ENCODE measurements at regions not wholly inside any gene's neighbourhood (a gene's known extent, or its start where the extent isn't known, plus 50 kb on each side); places are given as distances from the start of the nearest gene placed in this dataset.

DNA sequence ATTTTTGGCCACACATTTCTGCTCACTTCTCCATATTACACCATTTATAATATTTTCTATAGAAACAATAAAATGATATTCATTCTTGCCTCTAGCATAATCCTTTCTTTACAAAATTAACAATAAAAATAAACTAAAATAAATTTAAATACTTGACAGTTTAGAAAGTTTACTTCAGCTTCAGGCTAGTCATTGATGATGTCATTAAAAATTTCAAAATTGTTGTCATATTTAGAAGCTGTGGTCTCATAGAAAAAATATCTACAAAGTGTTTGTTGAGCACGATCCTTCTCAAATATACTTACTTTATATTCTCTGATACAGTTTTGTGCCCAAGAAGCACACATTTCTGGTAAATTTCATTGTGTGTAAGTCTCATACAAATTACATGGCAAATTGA lies 717.4 kb upstream of the CITED2 start:
- no peaks in the 10 kb centered on the region for H3K36me3 ChIP-seq (ENCODE audit: insufficient read depth, low read length)
- H3K36me3 Mint-ChIP-seq (ENCODE audit: low read depth, unreplicated experiment), result no peaks in the 10 kb centered on the region
- FAIRE-seq (no peak), DNase-seq (ENCODE audit: low read depth) (no peak)
- H3K4me1 Mint-ChIP-seq (ENCODE audit: low read depth, unreplicated experiment), result no peaks in the 10 kb centered on the region
- H3K9me3 ChIP-seq (ENCODE audit: insufficient read depth, low read depth, low read length), result no peaks in the 10 kb centered on the region
- H3K9me3 Mint-ChIP-seq (ENCODE audit: unreplicated experiment), result no peaks in the 10 kb centered on the region
- no peak for TF ChIP-seq EZH2 (IDR thresholded peaks at IDR 0.05; ENCODE audit: insufficient read depth, low read length)
- TF ChIP-seq, protein P1, sequence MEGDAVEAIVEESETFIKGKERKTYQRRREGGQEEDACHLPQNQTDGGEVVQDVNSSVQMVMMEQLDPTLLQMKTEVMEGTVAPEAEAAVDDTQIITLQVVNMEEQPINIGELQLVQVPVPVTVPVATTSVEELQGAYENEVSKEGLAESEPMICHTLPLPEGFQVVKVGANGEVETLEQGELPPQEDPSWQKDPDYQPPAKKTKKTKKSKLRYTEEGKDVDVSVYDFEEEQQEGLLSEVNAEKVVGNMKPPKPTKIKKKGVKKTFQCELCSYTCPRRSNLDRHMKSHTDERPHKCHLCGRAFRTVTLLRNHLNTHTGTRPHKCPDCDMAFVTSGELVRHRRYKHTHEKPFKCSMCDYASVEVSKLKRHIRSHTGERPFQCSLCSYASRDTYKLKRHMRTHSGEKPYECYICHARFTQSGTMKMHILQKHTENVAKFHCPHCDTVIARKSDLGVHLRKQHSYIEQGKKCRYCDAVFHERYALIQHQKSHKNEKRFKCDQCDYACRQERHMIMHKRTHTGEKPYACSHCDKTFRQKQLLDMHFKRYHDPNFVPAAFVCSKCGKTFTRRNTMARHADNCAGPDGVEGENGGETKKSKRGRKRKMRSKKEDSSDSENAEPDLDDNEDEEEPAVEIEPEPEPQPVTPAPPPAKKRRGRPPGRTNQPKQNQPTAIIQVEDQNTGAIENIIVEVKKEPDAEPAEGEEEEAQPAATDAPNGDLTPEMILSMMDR (IDR thresholded peaks at IDR 0.05; ENCODE audit: insufficient read depth, low read depth, low read length), result no peak
- no peak overlapping the region for H3K27ac ChIP-seq (ENCODE audit: low read depth, low read length)
- H3K9ac ChIP-seq (ENCODE audit: low read length), result no peak overlapping the region
- H4K20me1 ChIP-seq (ENCODE audit: insufficient read depth, low read length), result no peaks in the 10 kb centered on the region
- H3K4me3 ChIP-seq (ENCODE audit: insufficient read depth, low read depth, low read length), result no peak overlapping the region
- no peak overlapping the region for H3K4me2 ChIP-seq (ENCODE audit: low read length)
- H3K27me3 Mint-ChIP-seq (ENCODE audit: low read depth, unreplicated experiment), result no peaks in the 10 kb centered on the region
- H3K79me2 ChIP-seq (ENCODE audit: insufficient read depth, low read length), result no peaks in the 10 kb centered on the region
- no peaks in the 10 kb centered on the region for H3K27me3 ChIP-seq (ENCODE audit: insufficient read depth, low read length)
- no peak overlapping the region for H3K27ac Mint-ChIP-seq (ENCODE audit: unreplicated experiment)
- H2AFZ ChIP-seq (ENCODE audit: low read depth, low read length), result no peak overlapping the region
- no peak overlapping the region for H3K4me3 Mint-ChIP-seq (ENCODE audit: unreplicated experiment)
- no peaks in the 10 kb centered on the region for H3K4me1 ChIP-seq (ENCODE audit: insufficient read depth, low read length)

DNA sequence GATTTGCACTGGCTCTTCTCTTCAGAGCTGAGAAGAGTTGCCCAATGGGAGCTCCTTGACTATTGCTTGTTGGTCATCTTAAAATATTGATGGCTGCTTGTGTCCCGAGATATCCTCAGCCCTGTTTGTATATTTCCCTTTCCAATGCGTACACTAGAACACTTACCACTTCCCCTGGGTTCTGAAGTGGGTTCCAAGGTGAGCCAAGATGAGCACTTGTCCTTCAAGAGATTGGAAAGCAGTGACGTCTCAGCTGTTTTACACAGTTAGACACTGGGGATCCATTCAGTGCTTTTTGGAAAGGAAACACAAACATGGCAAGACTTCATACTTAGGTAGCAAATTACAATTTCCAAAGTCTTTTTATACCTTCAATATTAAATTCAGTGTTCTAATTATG lies 716.4 kb upstream of the CITED2 start:
- peaks cover 4% of the 10 kb centered on the region for H3K4me1 Mint-ChIP-seq (ENCODE audit: low read depth, unreplicated experiment)
- no peak overlapping the region for H2AFZ ChIP-seq (ENCODE audit: low read depth, low read length)
- no peaks in the 10 kb centered on the region for H3K9me3 ChIP-seq (ENCODE audit: insufficient read depth, low read depth, low read length)
- no peaks in the 10 kb centered on the region for H3K79me2 ChIP-seq (ENCODE audit: insufficient read depth, low read length)
- no peaks in the 10 kb centered on the region for H3K36me3 Mint-ChIP-seq (ENCODE audit: low read depth, unreplicated experiment)
- no peaks in the 10 kb centered on the region for H3K27me3 ChIP-seq (ENCODE audit: insufficient read depth, low read length)
- H3K9me3 Mint-ChIP-seq (ENCODE audit: unreplicated experiment), result no peaks in the 10 kb centered on the region
- no peak overlapping the region for H3K4me3 Mint-ChIP-seq (ENCODE audit: unreplicated experiment)
- no peak overlapping the region for H3K4me2 ChIP-seq (ENCODE audit: low read length)
- no peak overlapping the region for H3K27ac ChIP-seq (ENCODE audit: low read depth, low read length)
- no peak overlapping the region for H3K4me3 ChIP-seq (ENCODE audit: insufficient read depth, low read depth, low read length)
- DNase-seq (ENCODE audit: low read depth) (no peak), FAIRE-seq (no peak)
- no peaks in the 10 kb centered on the region for H4K20me1 ChIP-seq (ENCODE audit: insufficient read depth, low read length)
- no peak overlapping the region for H3K27ac Mint-ChIP-seq (ENCODE audit: unreplicated experiment)
- H3K9ac ChIP-seq (ENCODE audit: low read length), result no peak overlapping the region
- no peaks in the 10 kb centered on the region for H3K36me3 ChIP-seq (ENCODE audit: insufficient read depth, low read length)
- no peak for TF ChIP-seq EZH2 (IDR thresholded peaks at IDR 0.05; ENCODE audit: insufficient read depth, low read length)
- TF ChIP-seq, protein P1 (IDR thresholded peaks at IDR 0.05; ENCODE audit: insufficient read depth, low read depth, low read length), result no peak
- no peaks in the 10 kb centered on the region for H3K4me1 ChIP-seq (ENCODE audit: insufficient read depth, low read length)
- H3K27me3 Mint-ChIP-seq (ENCODE audit: low read depth, unreplicated experiment), result no peaks in the 10 kb centered on the region

DNA sequence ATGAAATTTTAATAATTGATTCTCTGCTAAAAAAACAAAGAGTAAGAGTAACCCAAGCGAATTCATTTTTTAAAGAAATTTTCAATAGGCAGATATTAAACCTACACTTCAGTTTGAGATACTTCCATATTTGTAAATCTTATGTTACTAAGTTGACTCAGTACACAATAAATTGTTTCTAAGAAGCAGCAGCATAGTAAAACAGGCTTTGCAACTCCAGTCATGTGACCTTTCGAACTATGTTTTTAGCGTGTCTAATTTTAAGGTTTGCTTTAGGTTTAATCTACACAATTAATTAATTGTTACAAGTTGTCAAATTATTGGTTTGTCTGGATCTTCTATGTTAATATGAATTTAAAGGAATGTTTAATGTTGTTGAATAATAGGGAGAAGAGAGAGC lies 708.9 kb upstream of the CITED2 start:
- H3K9me3 ChIP-seq (ENCODE audit: insufficient read depth, low read depth, low read length), result no peaks in the 10 kb centered on the region
- no peaks in the 10 kb centered on the region for H4K20me1 ChIP-seq (ENCODE audit: insufficient read depth, low read length)
- H3K4me3 ChIP-seq (ENCODE audit: insufficient read depth, low read depth, low read length), result no peak overlapping the region
- H3K27ac ChIP-seq (ENCODE audit: low read depth, low read length), result no peak overlapping the region
- no peaks in the 10 kb centered on the region for H3K79me2 ChIP-seq (ENCODE audit: insufficient read depth, low read length)
- no peak overlapping the region for H3K9ac ChIP-seq (ENCODE audit: low read length)
- DNase-seq (ENCODE audit: low read depth) (no peak), FAIRE-seq (no peak)
- H3K36me3 ChIP-seq (ENCODE audit: insufficient read depth, low read length), result no peaks in the 10 kb centered on the region
- peaks cover 5% of the 10 kb centered on the region for H3K4me1 ChIP-seq (ENCODE audit: insufficient read depth, low read length)
- no peak overlapping the region for H2AFZ ChIP-seq (ENCODE audit: low read depth, low read length)
- peaks cover 27% of the 10 kb centered on the region for H3K4me1 Mint-ChIP-seq (ENCODE audit: low read depth, unreplicated experiment)
- H3K27me3 ChIP-seq (ENCODE audit: insufficient read depth, low read length), result no peaks in the 10 kb centered on the region
- H3K27me3 Mint-ChIP-seq (ENCODE audit: low read depth, unreplicated experiment), result no peaks in the 10 kb centered on the region
- TF ChIP-seq EZH2 (IDR thresholded peaks at IDR 0.05; ENCODE audit: insufficient read depth, low read length), result no peak
- TF ChIP-seq, protein P1 (IDR thresholded peaks at IDR 0.05; ENCODE audit: insufficient read depth, low read depth, low read length), result no peak
- peak overlapping the region; percentile 67 for H3K27ac Mint-ChIP-seq (ENCODE audit: unreplicated experiment)
- no peak overlapping the region for H3K4me3 Mint-ChIP-seq (ENCODE audit: unreplicated experiment)
- H3K4me2 ChIP-seq (ENCODE audit: low read length), result no peak overlapping the region
- H3K36me3 Mint-ChIP-seq (ENCODE audit: low read depth, unreplicated experiment), result no peaks in the 10 kb centered on the region
- no peaks in the 10 kb centered on the region for H3K9me3 Mint-ChIP-seq (ENCODE audit: unreplicated experiment)
